CD14-positive monocyte (primary cell): ENCODE measurements at regions not wholly inside any gene's neighbourhood (a gene's known extent, or its start where the extent isn't known, plus 50 kb on each side); places are given as distances from the start of the nearest gene placed in this dataset.

Experiments used
- DNase-seq, 3 donors: peaks; one replicate each; pipeline ENCODE4 v3.0.0-alpha.2; 2011 to 2022
- H2AFZ ChIP-seq: 2 replicates; pipeline ENCODE4 v1.6.0; 2012; ENCODE audit warnings: mild to moderate bottlenecking, low read depth, low read length, inconsistent platforms; ENCODE audit not compliant: insufficient read depth, poor library complexity, severe bottlenecking
- H3K27ac ChIP-seq, 2 donors: 1 replicate in 1 of 2; 2 replicates in 1 of 2; pipeline ENCODE4 v1.5.1; 2012 to 2013; ENCODE audit warnings: low read length in 2 of 2, control low read depth in 1 of 2, inconsistent platforms in 1 of 2, low read depth in 1 of 2, mild to moderate bottlenecking in 1 of 2
- H3K27me3 ChIP-seq, 2 donors: one replicate each; pipeline versions ENCODE4 v1.6.0 to v1.6.1; 2011 to 2013; ENCODE audit warnings: low read length in 2 of 2; ENCODE audit not compliant: control insufficient read depth in 2 of 2, insufficient read depth in 2 of 2
- H3K36me3 ChIP-seq, 2 donors: replicated peaks in 1 of 2; 1 replicate in 1 of 2; 2 replicates in 1 of 2; pipeline versions ENCODE4 v1.5.1 to v1.6.1; 2012 to 2013; ENCODE audit warnings: low read length in 2 of 2, control low read depth in 1 of 2, inconsistent platforms in 1 of 2, mild to moderate bottlenecking in 1 of 2; ENCODE audit not compliant: insufficient read depth in 2 of 2, control insufficient read depth in 1 of 2
- H3K4me1 ChIP-seq, 2 donors: 1 replicate in 1 of 2; 2 replicates in 1 of 2; pipeline versions ENCODE4 v1.5.1 to v1.6.1; 2012 to 2013; ENCODE audit warnings: low read length in 2 of 2, control low read depth in 1 of 2, inconsistent platforms in 1 of 2, mild to moderate bottlenecking in 1 of 2, moderate library complexity in 1 of 2; ENCODE audit not compliant: insufficient read depth in 2 of 2, control insufficient read depth in 1 of 2
- H3K4me2 ChIP-seq: replicated peaks from 2 replicates; pipeline ENCODE3; 2012; ENCODE audit warnings: low read length, moderate library complexity, mild to moderate bottlenecking; ENCODE audit not compliant: poor library complexity, severe bottlenecking; ENCODE audit errors: extremely low read depth
- H3K4me3 ChIP-seq, 3 experiments: fragments of 200-600 bp in 1 of 3; sonication (generic) in 1 of 3; replicated peaks in 1 of 3; 1 replicate in 2 of 3; 2 replicates in 1 of 3; pipeline ENCODE4 v1.5.1; 2011 to 2013; ENCODE audit warnings: low read length in 3 of 3, mild to moderate bottlenecking in 3 of 3, control low read depth in 2 of 3, low read depth in 2 of 3, inconsistent platforms in 1 of 3, moderate library complexity in 1 of 3
- H3K79me2 ChIP-seq: 2 replicates; pipeline ENCODE4 v1.6.0; 2012; ENCODE audit warnings: mild to moderate bottlenecking, control low read depth, inconsistent platforms, low read length, moderate library complexity; ENCODE audit not compliant: insufficient read depth
- H3K9ac ChIP-seq: 2 replicates; pipeline ENCODE4 v1.6.0; 2017; ENCODE audit warnings: low read length, mild to moderate bottlenecking; ENCODE audit not compliant: insufficient read depth, poor library complexity, severe bottlenecking
- H3K9me3 ChIP-seq, 2 donors: replicated peaks in 1 of 2; 1 replicate in 1 of 2; 2 replicates in 1 of 2; pipeline versions ENCODE4 v1.5.1 to v1.6.1; 2012 to 2013; ENCODE audit warnings: low read length in 2 of 2, control low read depth in 1 of 2; ENCODE audit not compliant: control insufficient read depth in 1 of 2, insufficient read depth in 1 of 2
- H4K20me1 ChIP-seq: 2 replicates; pipeline ENCODE4 v1.6.0; 2012; ENCODE audit warnings: mild to moderate bottlenecking, low read length, control low read depth, moderate library complexity; ENCODE audit not compliant: insufficient read depth
- H3K27ac Mint-ChIP-seq, 7 donors: one replicate each; pipeline ENCODE4 v1.8.0; 2020; ENCODE audit warnings: mild to moderate bottlenecking in 7 of 7, mixed read lengths in 7 of 7, moderate library complexity in 6 of 7, inconsistent platforms in 2 of 7
- H3K27me3 Mint-ChIP-seq, 3 donors: one replicate each; pipeline ENCODE4 v1.8.0; 2021 to 2022; ENCODE audit warnings: low read depth in 3 of 3, mild to moderate bottlenecking in 3 of 3, mixed read lengths in 3 of 3, moderate library complexity in 3 of 3, inconsistent platforms in 1 of 3
- H3K36me3 Mint-ChIP-seq, 2 donors: one replicate each; pipeline ENCODE4 v1.8.0; 2020; ENCODE audit warnings: mixed read lengths in 2 of 2, inconsistent platforms in 1 of 2, mild to moderate bottlenecking in 1 of 2
- H3K4me1 Mint-ChIP-seq: one replicate; pipeline ENCODE4 v1.8.0; 2020; ENCODE audit warnings: mild to moderate bottlenecking, mixed read lengths
- H3K4me3 Mint-ChIP-seq, 2 donors: one replicate each; pipeline ENCODE4 v1.8.0; 2020; ENCODE audit warnings: mild to moderate bottlenecking in 2 of 2, mixed read lengths in 2 of 2, moderate library complexity in 1 of 2
- H3K9me3 Mint-ChIP-seq, 7 donors: one replicate each; pipeline ENCODE4 v1.8.0; 2020 to 2022; ENCODE audit warnings: mixed read lengths in 7 of 7, mild to moderate bottlenecking in 6 of 7, moderate library complexity in 6 of 7, inconsistent platforms in 2 of 7
- WGBS: methylation state at CpG from one replicate; pipeline ENCODE4 v1.1.5; 2013; ENCODE audit warnings: missing lambda C conversion rate; ENCODE audit not compliant: insufficient coverage; 5-methylcytosine and 5-hydroxymethylcytosine counted together
- intact Hi-C, 2 donors: fragments of 100-400 bp; cut with micrococcal nuclease; formaldehyde crosslinking; loops; one replicate each; pipeline versions ENCODE4 v1.15.0 to v1.15.1; 2023
- TF ChIP-seq, protein P1 (sequence below): fragments of 200-600 bp; IDR thresholded peaks from one replicate; pipeline ENCODE4 v1.8.0; 2022; ENCODE audit warnings: antibody characterized with exemption, mild to moderate bottlenecking

DNA sequence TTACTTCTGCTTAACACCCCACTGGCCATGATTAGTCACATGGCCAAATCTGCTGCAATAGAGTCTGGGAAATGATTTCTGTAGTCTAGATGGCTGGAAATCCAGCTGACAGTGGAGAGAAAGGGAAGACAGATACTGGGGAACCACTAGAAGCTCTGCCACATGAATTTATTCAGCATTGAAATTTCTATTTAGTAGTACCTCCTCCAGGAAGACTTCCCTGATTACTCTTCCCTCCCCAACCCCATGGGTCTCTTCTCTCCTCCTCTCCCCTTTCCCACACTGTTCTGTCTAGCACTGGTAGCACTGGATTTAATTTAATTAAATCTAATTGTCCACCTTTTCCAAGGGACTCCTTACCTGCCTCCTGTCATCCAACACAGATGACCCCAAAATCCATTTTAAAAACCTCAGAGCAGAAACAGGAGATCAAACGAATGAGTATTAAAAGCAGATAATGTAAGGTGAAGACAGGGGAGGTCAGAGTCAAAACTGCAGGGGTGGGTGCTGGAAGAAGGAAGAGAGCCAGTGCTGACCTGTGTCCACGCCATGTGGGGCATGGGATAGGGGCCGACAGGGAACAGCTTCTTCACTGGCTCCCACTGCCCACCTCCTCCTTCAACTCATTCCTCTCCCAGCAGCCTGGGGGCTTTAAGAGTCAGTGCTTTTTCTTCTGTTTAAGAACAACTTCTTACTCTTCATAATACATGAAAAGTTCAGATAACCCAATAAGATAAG lies 169.2 kb upstream of the HS6ST1 start:
- H3K4me3 ChIP-seq: no peak overlapping the region
- DNase-seq: no peak
- H3K27me3 Mint-ChIP-seq: peaks cover 2 to 7% (median 5%) of the 10 kb centered on the region in 3 donors
- H3K27me3 ChIP-seq: no peaks in the 10 kb centered on the region
- no peaks in the 10 kb centered on the region for H3K36me3 Mint-ChIP-seq
- H2AFZ ChIP-seq: no peak overlapping the region
- intact Hi-C loops: no loop called here
- H3K9me3 Mint-ChIP-seq: peaks cover 0 to 12% (median 2%) of the 10 kb centered on the region in 7 donors
- no CpG with 5 or more reads among the region's 3 CpGs for WGBS
- H3K79me2 ChIP-seq: no peaks in the 10 kb centered on the region
- H3K4me2 ChIP-seq: no peak overlapping the region
- H4K20me1 ChIP-seq: no peaks in the 10 kb centered on the region
- TF ChIP-seq, protein P1, sequence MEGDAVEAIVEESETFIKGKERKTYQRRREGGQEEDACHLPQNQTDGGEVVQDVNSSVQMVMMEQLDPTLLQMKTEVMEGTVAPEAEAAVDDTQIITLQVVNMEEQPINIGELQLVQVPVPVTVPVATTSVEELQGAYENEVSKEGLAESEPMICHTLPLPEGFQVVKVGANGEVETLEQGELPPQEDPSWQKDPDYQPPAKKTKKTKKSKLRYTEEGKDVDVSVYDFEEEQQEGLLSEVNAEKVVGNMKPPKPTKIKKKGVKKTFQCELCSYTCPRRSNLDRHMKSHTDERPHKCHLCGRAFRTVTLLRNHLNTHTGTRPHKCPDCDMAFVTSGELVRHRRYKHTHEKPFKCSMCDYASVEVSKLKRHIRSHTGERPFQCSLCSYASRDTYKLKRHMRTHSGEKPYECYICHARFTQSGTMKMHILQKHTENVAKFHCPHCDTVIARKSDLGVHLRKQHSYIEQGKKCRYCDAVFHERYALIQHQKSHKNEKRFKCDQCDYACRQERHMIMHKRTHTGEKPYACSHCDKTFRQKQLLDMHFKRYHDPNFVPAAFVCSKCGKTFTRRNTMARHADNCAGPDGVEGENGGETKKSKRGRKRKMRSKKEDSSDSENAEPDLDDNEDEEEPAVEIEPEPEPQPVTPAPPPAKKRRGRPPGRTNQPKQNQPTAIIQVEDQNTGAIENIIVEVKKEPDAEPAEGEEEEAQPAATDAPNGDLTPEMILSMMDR: no peak
- no peaks in the 10 kb centered on the region for H3K36me3 ChIP-seq
- H3K4me1 ChIP-seq: no peaks in the 10 kb centered on the region
- H3K9ac ChIP-seq: no peak overlapping the region
- no peak overlapping the region for H3K27ac Mint-ChIP-seq
- peaks cover 18% of the 10 kb centered on the region for H3K4me1 Mint-ChIP-seq
- H3K27ac ChIP-seq: no peak overlapping the region
- H3K4me3 Mint-ChIP-seq: no peak overlapping the region
- peaks cover 0 to 5% of the 10 kb centered on the region in 2 donors for H3K9me3 ChIP-seq

DNA sequence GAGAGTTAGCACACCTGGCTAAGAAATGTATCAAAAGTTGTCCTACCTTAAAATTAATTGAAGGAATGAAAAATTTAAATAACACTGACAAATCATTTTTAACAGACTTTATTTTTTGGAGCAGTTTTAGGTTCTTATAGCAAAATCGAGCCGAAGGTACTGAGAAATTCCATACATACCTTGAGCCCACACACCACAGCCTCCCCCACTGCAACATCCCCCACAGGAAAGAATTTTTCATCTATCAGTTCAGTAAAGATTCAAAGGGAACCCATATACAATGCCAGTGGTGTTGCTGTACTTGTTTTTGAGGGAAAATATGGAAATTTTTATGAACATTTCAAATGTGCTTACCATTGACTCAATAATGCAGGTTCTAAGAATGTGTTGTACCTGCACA lies 169.8 kb upstream of the HS6ST1 start:
- Histone ChIP-seq H3K4me2 (no peak overlapping the region), H3K9ac (no peak overlapping the region), H3K27me3 (no peaks in the 10 kb centered on the region), H3K4me3 (no peak overlapping the region), H3K9me3 (peaks cover 0 to 5% of the 10 kb centered on the region in 2 donors), H3K79me2 (no peaks in the 10 kb centered on the region), H4K20me1 (no peaks in the 10 kb centered on the region), H3K36me3 (no peaks in the 10 kb centered on the region), H3K4me1 (no peaks in the 10 kb centered on the region), H2AFZ (no peak overlapping the region), H3K27ac (no peak overlapping the region)
- TF ChIP-seq, protein P1: no peak
- intact Hi-C loops: no loop called here
- H3K4me3 Mint-ChIP-seq: no peak overlapping the region
- no CpG with 5 or more reads among the region's 2 CpGs for WGBS
- peaks cover 0 to 7% (median 5%) of the 10 kb centered on the region in 3 donors for H3K27me3 Mint-ChIP-seq
- H3K36me3 Mint-ChIP-seq: no peaks in the 10 kb centered on the region
- H3K9me3 Mint-ChIP-seq: peaks cover 0 to 15% (median 2%) of the 10 kb centered on the region in 7 donors
- DNase-seq: no peak
- H3K4me1 Mint-ChIP-seq: peaks cover 18% of the 10 kb centered on the region
- H3K27ac Mint-ChIP-seq: no peak overlapping the region
